Stimulated activated naive CD8-positive, alpha-beta T cell treated with anti-CD3 and anti-CD28 coated beads, Interleukin-15, amount 100 ng/mL, for 72 hours (primary cell): ENCODE measurements at regions not wholly inside any gene's neighbourhood (a gene's known extent, or its start where the extent isn't known, plus 50 kb on each side); places are given as distances from the start of the nearest gene placed in this dataset.
A peak's percentile ranks its signal among the peaks of the same experiment; 100 is the strongest.

ENCODE experiments used
- ATAC-seq: fragments of 150-1000 bp; cut with Tn5 transposase; 2 replicates; pipeline ENCODE4 v1.10.0; 2021; ENCODE audit warnings: mild to moderate bottlenecking, moderate library complexity
- DNase-seq, 2 donors: peaks; one replicate each; pipeline ENCODE4 v3.0.0; 2021 to 2022
- H3K27ac Mint-ChIP-seq, 2 donors: one replicate each; pipeline ENCODE4 v1.8.0; 2022; ENCODE audit warnings: mild to moderate bottlenecking in 2 of 2, mixed read lengths in 2 of 2, moderate library complexity in 2 of 2
- H3K27me3 Mint-ChIP-seq: one replicate; pipeline ENCODE4 v1.8.0; 2022; ENCODE audit warnings: mixed read lengths
- H3K4me1 Mint-ChIP-seq: one replicate; pipeline ENCODE4 v1.8.0; 2022; ENCODE audit warnings: mild to moderate bottlenecking, mixed read lengths
- H3K4me3 Mint-ChIP-seq, 2 donors: one replicate each; pipeline ENCODE4 v1.8.0; 2022; ENCODE audit warnings: mild to moderate bottlenecking in 2 of 2, mixed read lengths in 2 of 2, moderate library complexity in 1 of 2
- H3K9me3 Mint-ChIP-seq, 2 donors: one replicate each; pipeline ENCODE4 v1.8.0; 2022; ENCODE audit warnings: mixed read lengths in 2 of 2

GRCh38 chr15:39134282-39134681 is 446.6 kb upstream of the THBS1 start:
- Mint-ChIP-seq H3K9me3 (no peaks in the 10 kb centered on the region), H3K27me3 (peaks cover 42% of the 10 kb centered on the region), H3K4me3 (no peak overlapping the region), H3K4me1 (no peaks in the 10 kb centered on the region), H3K27ac (no peak overlapping the region)
- DNase-seq: no peak
- ATAC-seq: no peak

GRCh38 chr15:39135989-39136388 is 444.9 kb upstream of the THBS1 start:
- DNase-seq (no peak), ATAC-seq (no peak)
- Mint-ChIP-seq H3K27ac (no peak overlapping the region), H3K4me1 (no peaks in the 10 kb centered on the region), H3K4me3 (no peak overlapping the region), H3K9me3 (no peaks in the 10 kb centered on the region), H3K27me3 (peaks cover 37% of the 10 kb centered on the region)

DNA sequence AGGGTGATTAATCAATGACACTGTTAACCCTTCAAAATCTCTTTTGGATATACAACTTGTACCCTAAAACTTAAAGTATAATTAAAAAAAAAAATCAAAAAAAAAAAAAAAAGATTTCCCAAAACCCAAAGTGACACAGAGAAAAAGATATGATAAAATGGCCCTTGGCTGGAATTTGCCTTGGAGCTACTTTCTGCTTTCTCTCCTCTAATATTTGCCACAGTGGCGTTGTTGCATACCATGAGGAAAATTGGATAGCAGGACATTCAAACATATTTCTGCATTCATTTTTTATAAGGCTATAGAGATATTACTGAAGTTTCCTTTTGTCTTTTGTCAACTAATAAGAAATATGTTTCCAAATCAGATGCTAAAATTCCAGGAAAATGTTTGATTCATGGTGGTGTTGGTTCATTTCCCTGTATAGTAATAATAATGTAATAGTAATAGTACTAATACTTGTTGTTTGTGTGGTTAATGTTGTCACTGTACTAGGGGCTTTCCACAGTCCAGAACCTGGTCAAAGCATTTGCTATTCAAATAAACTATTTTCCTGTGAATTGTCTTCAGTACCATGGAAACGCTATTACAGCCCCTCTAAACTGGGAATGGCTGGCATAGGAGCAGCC is 441.3 kb upstream of the THBS1 start:
- Mint-ChIP-seq H3K27ac (no peak overlapping the region), H3K9me3 (peaks cover 0 to 6% of the 10 kb centered on the region in 2 donors), H3K4me3 (no peak overlapping the region), H3K4me1 (peaks cover 18% of the 10 kb centered on the region), H3K27me3 (peaks cover 26% of the 10 kb centered on the region)
- ATAC-seq: peak; percentile 38
- no peak for DNase-seq

GRCh38 chr15:39140060-39140604 is 440.7 kb upstream of the THBS1 start:
- H3K27me3 Mint-ChIP-seq: peaks cover 26% of the 10 kb centered on the region
- peak; percentile 82 for ATAC-seq
- H3K9me3 Mint-ChIP-seq: peaks cover 0 to 6% of the 10 kb centered on the region in 2 donors
- DNase-seq: no peak
- H3K4me1 Mint-ChIP-seq: peaks cover 23% of the 10 kb centered on the region
- no peak overlapping the region for H3K27ac Mint-ChIP-seq
- no peak overlapping the region for H3K4me3 Mint-ChIP-seq

DNA sequence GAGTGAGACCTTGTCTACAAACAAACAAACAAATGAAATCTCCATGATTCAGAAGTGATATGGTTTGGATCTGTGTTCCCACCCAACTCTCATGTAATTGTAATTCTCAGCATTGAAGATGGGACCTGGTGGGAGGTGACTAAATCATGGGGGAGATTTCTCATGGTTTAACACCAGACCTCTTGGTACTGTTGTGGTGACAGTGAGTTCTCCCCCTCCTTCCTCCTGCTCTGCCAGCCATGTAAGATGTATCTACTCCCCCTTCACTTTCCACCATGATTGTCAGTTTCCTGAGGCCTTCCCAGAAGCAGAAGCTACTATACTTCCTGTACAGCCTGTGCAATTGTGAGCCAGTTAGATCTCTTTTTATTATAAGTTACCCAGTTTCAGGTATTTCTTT is 438.4 kb upstream of the THBS1 start:
- peak overlapping the region in 1 of 2 donors; percentile 34 for H3K4me3 Mint-ChIP-seq
- ATAC-seq (peak; percentile 85), DNase-seq (peak in 1 of 2 donors; percentile 33)
- peaks cover 16% of the 10 kb centered on the region for H3K27me3 Mint-ChIP-seq
- H3K27ac Mint-ChIP-seq: peak overlapping the region in 1 of 2 donors; percentile 68
- peaks cover 31% of the 10 kb centered on the region for H3K4me1 Mint-ChIP-seq
- peaks cover 0 to 6% of the 10 kb centered on the region in 2 donors for H3K9me3 Mint-ChIP-seq

DNA sequence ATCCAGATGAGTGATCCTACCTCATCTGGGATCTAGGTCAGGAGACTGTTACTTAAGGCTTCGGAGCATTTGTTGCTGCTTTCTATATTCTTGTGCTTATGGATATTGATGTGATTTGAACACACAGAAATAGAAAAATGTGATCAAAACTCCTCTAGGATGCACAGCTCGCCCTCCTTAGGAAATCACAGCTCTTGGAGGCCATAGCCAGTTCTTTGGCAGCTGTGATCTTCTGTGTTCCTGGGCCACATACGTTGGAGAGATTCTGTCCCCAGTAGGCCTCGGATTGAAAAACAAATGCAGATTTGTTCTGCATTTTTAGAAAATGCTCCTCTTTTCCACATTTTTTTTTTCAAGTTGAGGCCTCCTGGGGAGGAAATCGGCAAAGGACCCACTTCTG is 437.4 kb upstream of the THBS1 start:
- no peak overlapping the region for H3K27ac Mint-ChIP-seq
- ATAC-seq: no peak
- H3K4me3 Mint-ChIP-seq: no peak overlapping the region
- peaks cover 31% of the 10 kb centered on the region for H3K4me1 Mint-ChIP-seq
- H3K9me3 Mint-ChIP-seq: peaks cover 0 to 6% of the 10 kb centered on the region in 2 donors
- DNase-seq: no peak
- peaks cover 7% of the 10 kb centered on the region for H3K27me3 Mint-ChIP-seq

DNA sequence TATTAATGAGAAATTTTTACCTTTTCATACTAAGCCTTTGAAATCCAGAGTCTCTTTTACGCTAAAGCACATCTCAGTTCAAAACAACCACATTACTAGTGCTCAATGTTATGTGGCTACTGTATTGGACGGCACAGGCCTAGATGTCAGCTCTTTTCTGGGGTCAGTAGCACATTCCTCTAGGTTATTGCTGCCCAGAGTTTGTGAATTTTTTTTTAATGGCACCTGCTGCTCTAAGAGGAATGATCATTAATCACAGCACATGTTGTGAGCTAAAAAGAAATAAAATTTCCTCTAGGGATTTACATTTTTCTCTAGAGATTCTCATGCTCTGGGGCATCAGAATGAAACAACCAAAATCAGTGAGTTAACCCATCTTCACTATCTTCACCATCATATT is 436.8 kb upstream of the THBS1 start:
- Mint-ChIP-seq H3K9me3 (peaks cover 0 to 6% of the 10 kb centered on the region in 2 donors), H3K27ac (peak overlapping the region; percentile 79 to 95), H3K27me3 (peaks cover 7% of the 10 kb centered on the region), H3K4me1 (peaks cover 31% of the 10 kb centered on the region), H3K4me3 (peak overlapping the region in 1 of 2 donors; percentile 56)
- no peak for DNase-seq
- no peak for ATAC-seq

- peaks cover 0 to 6% of the 10 kb centered on the region in 2 donors for H3K9me3 Mint-ChIP-seq
- peaks cover 14% of the 10 kb centered on the region for H3K27me3 Mint-ChIP-seq
- DNase-seq (no peak), ATAC-seq (no peak)
- H3K4me3 Mint-ChIP-seq: peak overlapping the region; percentile 39 to 56
- peaks cover 31% of the 10 kb centered on the region for H3K4me1 Mint-ChIP-seq
- H3K27ac Mint-ChIP-seq: peak overlapping the region; percentile 79 to 95
Observed at GRCh38 chr15:39144613-39145499, 436.0 kb upstream of the THBS1 start.

DNA sequence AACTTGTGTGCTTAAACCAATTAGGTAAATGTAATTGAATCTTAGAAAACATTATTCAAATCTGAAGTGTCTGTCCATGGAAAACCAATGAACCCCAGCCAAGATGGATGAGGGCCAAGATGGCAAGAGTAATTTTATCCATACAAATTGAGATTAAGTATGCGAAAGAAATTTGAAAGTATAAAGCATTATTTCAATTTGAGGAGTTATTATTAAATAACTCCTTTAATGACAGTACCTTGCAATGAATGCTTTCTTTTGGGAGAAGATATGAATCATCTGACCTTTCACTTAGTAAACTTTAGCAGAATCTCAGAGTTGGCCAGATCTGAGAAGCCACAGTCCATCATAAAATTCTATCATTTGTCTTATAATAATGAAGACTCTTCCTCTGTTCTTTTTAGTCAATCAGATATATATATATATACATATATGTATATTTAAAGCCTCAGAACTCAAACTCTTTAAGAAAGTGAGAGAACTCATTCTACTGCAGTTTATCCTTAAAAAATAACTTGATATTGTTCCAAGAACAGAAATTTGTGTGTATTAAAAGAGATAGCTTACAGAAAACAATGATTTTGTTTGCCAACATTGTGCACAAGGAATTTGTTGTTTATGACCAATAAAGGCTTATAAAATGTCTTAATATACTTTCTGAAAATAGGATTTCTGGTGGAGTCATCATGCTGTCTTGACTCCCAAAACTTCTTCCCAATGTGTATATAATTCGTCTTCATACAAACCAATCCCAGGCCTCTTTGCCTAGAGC is 434.8 kb upstream of the THBS1 start:
- peaks cover 0 to 6% of the 10 kb centered on the region in 2 donors for H3K9me3 Mint-ChIP-seq
- DNase-seq (no peak), ATAC-seq (no peak)
- no peak overlapping the region for H3K27ac Mint-ChIP-seq
- peaks cover 31% of the 10 kb centered on the region for H3K4me1 Mint-ChIP-seq
- H3K27me3 Mint-ChIP-seq: peaks cover 14% of the 10 kb centered on the region
- no peak overlapping the region for H3K4me3 Mint-ChIP-seq

DNA sequence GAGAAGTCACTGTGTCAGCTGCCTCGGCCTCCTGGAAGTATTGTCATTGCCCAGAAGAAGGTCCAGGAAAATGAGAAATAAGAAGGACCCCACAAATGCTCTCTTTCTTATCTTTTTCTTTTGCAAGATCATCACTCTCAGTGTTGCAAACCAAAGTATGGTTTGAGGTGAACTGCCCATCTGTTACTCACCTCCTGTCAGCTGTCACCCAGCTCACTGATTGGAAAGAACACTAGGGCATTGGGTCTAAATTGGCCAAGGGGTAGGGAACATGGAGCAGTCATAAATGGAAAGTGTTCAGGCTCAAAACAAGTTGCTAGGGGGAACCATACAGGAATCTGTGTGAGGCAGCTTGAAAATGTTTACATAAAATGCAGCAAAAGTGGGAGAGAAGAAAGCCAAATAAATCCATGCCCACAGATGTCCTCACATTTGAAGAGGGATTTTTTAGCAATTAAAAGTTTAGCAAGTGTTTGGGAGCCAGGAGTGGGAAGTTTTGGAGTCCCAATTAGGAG is 431.2 kb upstream of the THBS1 start:
- Mint-ChIP-seq H3K27me3 (peaks cover 27% of the 10 kb centered on the region), H3K4me1 (peaks cover 12% of the 10 kb centered on the region), H3K4me3 (no peak overlapping the region), H3K27ac (no peak overlapping the region), H3K9me3 (no peaks in the 10 kb centered on the region)
- DNase-seq (no peak), ATAC-seq (no peak)

- no peak for ATAC-seq
- Mint-ChIP-seq H3K4me1 (no peaks in the 10 kb centered on the region), H3K9me3 (no peaks in the 10 kb centered on the region), H3K27me3 (peaks cover 30% of the 10 kb centered on the region), H3K4me3 (no peak overlapping the region), H3K27ac (no peak overlapping the region)
- no peak for DNase-seq
Observed at GRCh38 chr15:39151545-39151944, 429.3 kb upstream of the THBS1 start.

GRCh38 chr15:39153058-39153714 is 427.7 kb upstream of the THBS1 start:
- Mint-ChIP-seq H3K9me3 (no peaks in the 10 kb centered on the region), H3K27ac (no peak overlapping the region), H3K4me3 (no peak overlapping the region), H3K4me1 (no peaks in the 10 kb centered on the region), H3K27me3 (peaks cover 30% of the 10 kb centered on the region)
- DNase-seq: no peak
- no peak for ATAC-seq

DNA sequence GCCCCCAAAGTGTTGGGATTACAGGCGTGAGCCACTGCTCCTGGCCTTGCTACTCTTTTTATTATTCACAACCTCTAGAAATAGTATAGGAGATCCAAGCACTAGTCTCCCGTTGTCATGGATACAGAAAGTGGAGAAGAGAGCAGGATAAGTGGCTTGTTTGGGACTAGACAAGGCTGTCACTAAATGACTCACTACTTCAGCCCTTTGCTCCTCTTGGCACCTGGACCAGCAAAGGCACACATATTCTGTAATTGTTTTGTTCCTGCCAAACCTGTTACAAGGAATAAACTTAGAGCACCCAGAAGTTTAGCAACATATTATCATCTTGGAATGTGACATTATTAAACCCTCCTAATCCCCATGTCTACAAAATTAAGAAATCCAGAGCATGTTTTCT is 427.2 kb upstream of the THBS1 start:
- Mint-ChIP-seq H3K27ac (no peak overlapping the region), H3K4me3 (no peak overlapping the region), H3K4me1 (no peaks in the 10 kb centered on the region), H3K27me3 (peaks cover 27% of the 10 kb centered on the region), H3K9me3 (no peaks in the 10 kb centered on the region)
- no peak for ATAC-seq
- no peak for DNase-seq

- no peak overlapping the region for H3K27ac Mint-ChIP-seq
- DNase-seq (no peak), ATAC-seq (no peak)
- no peak overlapping the region for H3K4me3 Mint-ChIP-seq
- H3K4me1 Mint-ChIP-seq: no peaks in the 10 kb centered on the region
- peaks cover 21% of the 10 kb centered on the region for H3K27me3 Mint-ChIP-seq
- no peaks in the 10 kb centered on the region for H3K9me3 Mint-ChIP-seq
Observed at GRCh38 chr15:39154227-39154638, 426.6 kb upstream of the THBS1 start.

DNA sequence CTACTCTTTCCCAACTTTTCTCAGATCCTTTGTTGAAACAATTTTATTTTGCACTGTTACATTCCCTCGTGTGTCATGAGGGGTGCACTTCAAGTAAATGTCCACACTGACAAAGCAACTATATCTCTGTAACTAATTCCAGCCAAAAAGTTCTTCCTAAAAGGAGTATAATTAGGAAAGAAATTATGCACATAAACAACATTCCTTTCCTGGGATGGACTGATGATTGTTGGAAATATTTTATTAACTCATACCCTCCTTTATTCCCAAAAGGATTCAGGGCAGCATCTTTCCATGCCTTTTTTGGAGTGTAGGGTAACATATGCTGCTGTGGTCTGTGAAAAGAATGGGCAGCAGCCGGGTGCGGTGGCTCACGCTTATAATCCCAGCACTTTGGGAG is 426.1 kb upstream of the THBS1 start:
- no peaks in the 10 kb centered on the region for H3K4me1 Mint-ChIP-seq
- no peak overlapping the region for H3K4me3 Mint-ChIP-seq
- H3K27me3 Mint-ChIP-seq: peaks cover 16% of the 10 kb centered on the region
- DNase-seq (no peak), ATAC-seq (no peak)
- H3K9me3 Mint-ChIP-seq: no peaks in the 10 kb centered on the region
- no peak overlapping the region for H3K27ac Mint-ChIP-seq
